K562 (cell line): ENCODE measurements at regions not wholly inside any gene's neighbourhood (a gene's known extent, or its start where the extent isn't known, plus 50 kb on each side); places are given as distances from the start of the nearest gene placed in this dataset.

Experiments used
- ATAC-seq: fragments of 200-7000 bp; cut with Tn5 transposase; 3 replicates; pipeline ENCODE4 v1.9.1; 2020; ENCODE audit warnings: moderate library complexity
- BruUV-seq: library from RNA; stranded (reverse); fragments of 400-500 nt; replicated peaks from 2 replicates; lab custom pipeline; 2021; lab: Mats Ljungman, UMichigan
- CTCF ChIA-PET: fragments of 300-600 bp; formaldehyde crosslinking; extraction: SDS; loops from one replicate; lab custom pipeline; 2021; ENCODE audit warnings: low intra/inter-chr PET ratio; lab: Yijun Ruan, JAX
- POLR2A ChIA-PET: fragments of 300-600, 350-650 bp; sonication (Branson Sonifier 250); formaldehyde crosslinking; extraction: SDS; loops from one replicate; lab custom pipeline; 2021; ENCODE audit warnings: antibody characterized with exemption, inconsistent platforms; lab: Yijun Ruan, JAX
- DNase-seq, 4 experiments: peaks; one replicate each; pipeline versions ENCODE4 v3.0.0 to v3.0.0-alpha.2; 2011 to 2018; ENCODE audit warnings: low spot score in 3 of 4, mixed read lengths in 3 of 4; ENCODE audit errors: extremely low read depth in 1 of 4
- FAIRE-seq: peaks from 2 replicates; lab custom pipeline; 2011; peaks lifted over from hg19 to GRCh38; lab: Jason Lieb, UNC
- H2AFZ ChIP-seq: 2 replicates; pipeline ENCODE4 v1.6.0; 2011; ENCODE audit warnings: low read depth, low read length, control low read depth, inconsistent platforms
- H3K27ac ChIP-seq: fragments of 200-600 bp; 3 replicates; pipeline ENCODE4 v1.8.0; 2011; ENCODE audit warnings: low read depth, mild to moderate bottlenecking, control low read depth, inconsistent platforms, low read length, moderate library complexity, mixed read lengths; ENCODE audit errors: extremely low read depth
- H3K27me3 ChIP-seq, 2 experiments: fragments of 300-600 bp in 1 of 2; 2 replicates in 1 of 2; 3 replicates in 1 of 2; pipeline versions ENCODE4 v1.6.0 to v1.8.0; 2011; ENCODE audit warnings: inconsistent platforms in 2 of 2, low read length in 2 of 2, mild to moderate bottlenecking in 1 of 2, mixed read lengths in 1 of 2, moderate library complexity in 1 of 2; ENCODE audit not compliant: control insufficient read depth in 2 of 2, insufficient read depth in 2 of 2
- H3K36me3 ChIP-seq: fragments of 300-600 bp; 3 replicates; pipeline ENCODE4 v1.8.0; 2011; ENCODE audit warnings: mild to moderate bottlenecking, low read length, inconsistent platforms; ENCODE audit not compliant: control insufficient read depth, insufficient read depth
- H3K4me1 ChIP-seq, 2 experiments: fragments of 200-600 bp in 1 of 2; replicated peaks in 1 of 2; 2 replicates in 1 of 2; 3 replicates in 1 of 2; pipeline versions ENCODE4 v1.5.1 to v1.8.0; 2011; ENCODE audit warnings: inconsistent platforms in 2 of 2, low read length in 2 of 2, mild to moderate bottlenecking in 1 of 2, mixed read lengths in 1 of 2, moderate library complexity in 1 of 2; ENCODE audit not compliant: control insufficient read depth in 2 of 2, insufficient read depth in 2 of 2
- H3K4me2 ChIP-seq: 2 replicates; pipeline ENCODE4 v1.6.1; 2011; ENCODE audit warnings: low read length, control low read depth, inconsistent platforms, mixed read lengths; ENCODE audit not compliant: insufficient read depth
- H3K4me3 ChIP-seq: fragments of 200-600 bp; sonication (generic), shearing (Covaris generic); 2 replicates; pipeline ENCODE4 v1.5.1; 2016; ENCODE audit warnings: control low read depth, inconsistent platforms
- H3K79me2 ChIP-seq: fragments of 200-600 bp; 3 replicates; pipeline ENCODE4 v1.8.0; 2011; ENCODE audit warnings: low read length, inconsistent platforms; ENCODE audit not compliant: control insufficient read depth, insufficient read depth
- H3K9ac ChIP-seq, 2 experiments: 2 replicates each; pipeline versions ENCODE4 v1.6.0 to v1.6.1; 2011; ENCODE audit warnings: low read depth in 2 of 2, low read length in 2 of 2, control low read depth in 1 of 2, inconsistent platforms in 1 of 2, mild to moderate bottlenecking in 1 of 2, mixed read lengths in 1 of 2; ENCODE audit not compliant: insufficient read depth in 1 of 2
- H3K9me1 ChIP-seq: one replicate; pipeline ENCODE4 v1.6.0; 2011; ENCODE audit warnings: inconsistent platforms, mild to moderate bottlenecking, low read length, moderate library complexity; ENCODE audit not compliant: control insufficient read depth, insufficient read depth
- H3K9me3 ChIP-seq: replicated peaks from 2 replicates; pipeline ENCODE4 v1.5.1; 2011; ENCODE audit warnings: low read depth, low read length, inconsistent platforms; ENCODE audit not compliant: control insufficient read depth, insufficient read depth
- H4K20me1 ChIP-seq: replicated peaks from 2 replicates; pipeline ENCODE4 v1.6.1; 2011; ENCODE audit warnings: low read length, inconsistent platforms, mixed read lengths; ENCODE audit not compliant: control insufficient read depth, insufficient read depth
- MLLT1 ChIP-seq, 2 experiments: fragments of 450-650 bp; IDR thresholded peaks; 2 replicates each; pipeline ENCODE4 v1.6.1; 2016
- SMC3 ChIP-seq: conservative IDR thresholded peaks from 2 replicates; pipeline ENCODE4 v1.6.1; 2011; ENCODE audit warnings: low read depth, low read length, improper control_type of control experiment; ENCODE audit not compliant: insufficient read depth
- ZBTB11 ChIP-seq, 3 experiments: fragments of 200-800 bp in 1 of 3; fragments of 250-450 bp in 1 of 3; fragments of 450-650 bp in 1 of 3; sonication (Bioruptor Pico) in 1 of 3; sonication (Bioruptor generic) in 1 of 3; formaldehyde crosslinking in 1 of 3; IDR thresholded peaks; 2 replicates each; pipeline versions ENCODE4 v1.6.1 to v1.8.0; 2016 to 2022; ENCODE audit warnings: mild to moderate bottlenecking in 2 of 3, missing genetic modification characterization in 2 of 3, missing compliant biosample characterization in 1 of 3, moderate library complexity in 1 of 3
- ZNF609 ChIP-seq: sonication (generic); formaldehyde crosslinking; IDR thresholded peaks from 2 replicates; pipeline ENCODE4 v1.8.1; 2023; ENCODE audit warnings: missing genetic modification reagents, mild to moderate bottlenecking, borderline replicate concordance
- WGBS: fragments of 100-300 bp; shearing (Covaris generic); methylation state at CpG from one replicate; pipeline ENCODE4 v1.1.6; 2016; ENCODE audit warnings: low coverage, mixed read lengths; ENCODE audit not compliant: insufficient coverage; ENCODE audit errors: missing lambda C conversion rate; 5-methylcytosine and 5-hydroxymethylcytosine counted together
- in situ Hi-C: fragments of 300-500 bp; cut with MboI; formaldehyde crosslinking; loops from 4 replicates; pipeline ENCODE4 v1.15.0; 2018; ENCODE audit warnings: inconsistent platforms, mixed read lengths
- intact Hi-C: fragments of 100-400 bp; cut with micrococcal nuclease; formaldehyde crosslinking; loops from 2 replicates; pipeline ENCODE4 v1.14.2; 2022
- TF ChIP-seq, protein P1 (sequence below): fragments of 250-450 bp; sonication (Bioruptor Pico); IDR thresholded peaks from 2 replicates; pipeline ENCODE4 v1.5.0; 2021; ENCODE audit warnings: mild to moderate bottlenecking, borderline replicate concordance

DNA sequence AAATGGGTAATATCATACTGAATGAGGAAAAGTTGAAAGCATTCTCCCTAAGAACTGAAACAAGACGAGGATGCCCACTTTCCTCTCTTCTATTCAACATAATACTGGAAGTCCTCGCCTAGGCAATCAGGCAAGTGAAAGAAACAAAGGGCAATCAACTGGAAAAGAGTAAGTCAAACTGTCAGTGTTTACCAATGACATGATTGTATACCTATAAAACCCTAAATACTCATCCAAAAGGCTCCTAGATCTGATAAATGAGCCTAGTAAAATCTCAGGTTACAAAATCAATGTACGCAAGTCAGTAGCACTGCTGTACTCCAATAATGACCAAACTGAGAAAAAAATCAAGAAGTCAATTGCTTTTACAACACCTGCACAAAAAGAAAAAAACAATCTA is 575.8 kb upstream of the PRMT6 start (continued):
- no peak for TF ChIP-seq ZNF609 (CRISPR knock-in tag)
- no peak for TF ChIP-seq SMC3
- TF ChIP-seq MLLT1 (IDR thresholded peaks at IDR 0.05) = no peak

GRCh38 chr1:106492880-106493279 is 563.6 kb upstream of the PRMT6 start:
- Histone ChIP-seq H3K4me3 (no peak overlapping the region), H3K9me3 (no peaks in the 10 kb centered on the region; the same call in 1 of the 2 replicates), H3K79me2 (no peaks in the 10 kb centered on the region), H4K20me1 (no peaks in the 10 kb centered on the region), H3K36me3 (no peaks in the 10 kb centered on the region), H3K4me1 (no peaks in the 10 kb centered on the region), H3K9me1 (no peaks in the 10 kb centered on the region), H3K4me2 (no peak overlapping the region), H3K27me3 (no peaks in the 10 kb centered on the region), H2AFZ (no peak overlapping the region), H3K27ac (no peak overlapping the region), H3K9ac (no peak overlapping the region)
- CTCF ChIA-PET = no interaction called here
- POLR2A ChIA-PET = no interaction called here
- FAIRE-seq (no peak), DNase-seq (no peak), ATAC-seq (no peak)
- peak in 1 of 3 experiments; percentile 57; a peak in 2 of 6 replicates for TF ChIP-seq ZBTB11 (CRISPR knock-in tag; IDR thresholded peaks at IDR 0.05)
- TF ChIP-seq, protein P1, sequence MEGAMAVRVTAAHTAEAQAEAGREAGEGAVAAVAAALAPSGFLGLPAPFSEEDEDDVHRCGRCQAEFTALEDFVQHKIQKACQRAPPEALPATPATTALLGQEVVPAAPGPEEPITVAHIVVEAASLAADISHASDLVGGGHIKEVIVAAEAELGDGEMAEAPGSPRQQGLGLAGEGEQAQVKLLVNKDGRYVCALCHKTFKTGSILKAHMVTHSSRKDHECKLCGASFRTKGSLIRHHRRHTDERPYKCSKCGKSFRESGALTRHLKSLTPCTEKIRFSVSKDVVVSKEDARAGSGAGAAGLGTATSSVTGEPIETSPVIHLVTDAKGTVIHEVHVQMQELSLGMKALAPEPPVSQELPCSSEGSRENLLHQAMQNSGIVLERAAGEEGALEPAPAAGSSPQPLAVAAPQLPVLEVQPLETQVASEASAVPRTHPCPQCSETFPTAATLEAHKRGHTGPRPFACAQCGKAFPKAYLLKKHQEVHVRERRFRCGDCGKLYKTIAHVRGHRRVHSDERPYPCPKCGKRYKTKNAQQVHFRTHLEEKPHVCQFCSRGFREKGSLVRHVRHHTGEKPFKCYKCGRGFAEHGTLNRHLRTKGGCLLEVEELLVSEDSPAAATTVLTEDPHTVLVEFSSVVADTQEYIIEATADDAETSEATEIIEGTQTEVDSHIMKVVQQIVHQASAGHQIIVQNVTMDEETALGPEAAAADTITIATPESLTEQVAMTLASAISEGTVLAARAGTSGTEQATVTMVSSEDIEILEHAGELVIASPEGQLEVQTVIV (CRISPR knock-in tag) = no peak
- WGBS = 0% methylated on average over 4 of the region's 4 CpGs
- in situ Hi-C loops (no loop called here), intact Hi-C loops (no loop called here)
- no TSS peak for BruUV-seq
